ENCODE measurements at regions not wholly inside any gene's neighbourhood (a gene's known extent, or its start where the extent isn't known, plus 50 kb on each side); places are given as distances from the start of the nearest gene placed in this dataset.

DNA sequence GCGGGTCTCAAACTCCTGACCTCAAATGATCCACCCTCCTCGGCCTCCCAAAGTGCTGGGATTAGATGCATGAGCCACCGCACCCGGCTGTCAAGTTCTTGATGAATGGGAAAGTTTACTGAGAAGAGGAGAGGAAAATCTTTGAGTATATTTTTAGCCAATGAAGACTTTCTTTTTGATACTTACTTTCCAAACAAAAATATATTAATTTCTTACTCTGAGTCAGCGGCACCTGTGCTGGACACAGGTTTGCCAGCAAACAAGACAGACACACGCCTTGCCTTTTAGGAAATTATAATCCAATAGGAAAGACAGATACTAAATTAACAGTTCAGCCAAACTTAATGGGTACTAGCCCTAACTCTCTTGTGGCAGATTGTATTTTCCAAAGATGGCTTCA lies 166.6 kb downstream of the SHQ1 start:
- TF ChIP-seq, protein P1, sequence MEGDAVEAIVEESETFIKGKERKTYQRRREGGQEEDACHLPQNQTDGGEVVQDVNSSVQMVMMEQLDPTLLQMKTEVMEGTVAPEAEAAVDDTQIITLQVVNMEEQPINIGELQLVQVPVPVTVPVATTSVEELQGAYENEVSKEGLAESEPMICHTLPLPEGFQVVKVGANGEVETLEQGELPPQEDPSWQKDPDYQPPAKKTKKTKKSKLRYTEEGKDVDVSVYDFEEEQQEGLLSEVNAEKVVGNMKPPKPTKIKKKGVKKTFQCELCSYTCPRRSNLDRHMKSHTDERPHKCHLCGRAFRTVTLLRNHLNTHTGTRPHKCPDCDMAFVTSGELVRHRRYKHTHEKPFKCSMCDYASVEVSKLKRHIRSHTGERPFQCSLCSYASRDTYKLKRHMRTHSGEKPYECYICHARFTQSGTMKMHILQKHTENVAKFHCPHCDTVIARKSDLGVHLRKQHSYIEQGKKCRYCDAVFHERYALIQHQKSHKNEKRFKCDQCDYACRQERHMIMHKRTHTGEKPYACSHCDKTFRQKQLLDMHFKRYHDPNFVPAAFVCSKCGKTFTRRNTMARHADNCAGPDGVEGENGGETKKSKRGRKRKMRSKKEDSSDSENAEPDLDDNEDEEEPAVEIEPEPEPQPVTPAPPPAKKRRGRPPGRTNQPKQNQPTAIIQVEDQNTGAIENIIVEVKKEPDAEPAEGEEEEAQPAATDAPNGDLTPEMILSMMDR (IDR thresholded peaks at IDR 0.05) = no peak
- TF ChIP-seq POLR2A (IDR thresholded peaks at IDR 0.05) (no peak), EP300 (IDR thresholded peaks at IDR 0.05) (no peak), POLR2AphosphoS5 (IDR thresholded peaks at IDR 0.05) (no peak)
